GM18873 (cell line): ENCODE measurements at regions not wholly inside any gene's neighbourhood (a gene's known extent, or its start where the extent isn't known, plus 50 kb on each side); places are given as distances from the start of the nearest gene placed in this dataset.

Experiments used
- ATAC-seq: cut with Tn5 transposase; IDR thresholded peaks from one replicate; pipeline ENCODE4 v1.9.1; 2021; ENCODE audit warnings: mild to moderate bottlenecking, moderate library complexity, moderate number of reproducible peaks; ENCODE audit not compliant: unreplicated experiment, low FRiP score

DNA sequence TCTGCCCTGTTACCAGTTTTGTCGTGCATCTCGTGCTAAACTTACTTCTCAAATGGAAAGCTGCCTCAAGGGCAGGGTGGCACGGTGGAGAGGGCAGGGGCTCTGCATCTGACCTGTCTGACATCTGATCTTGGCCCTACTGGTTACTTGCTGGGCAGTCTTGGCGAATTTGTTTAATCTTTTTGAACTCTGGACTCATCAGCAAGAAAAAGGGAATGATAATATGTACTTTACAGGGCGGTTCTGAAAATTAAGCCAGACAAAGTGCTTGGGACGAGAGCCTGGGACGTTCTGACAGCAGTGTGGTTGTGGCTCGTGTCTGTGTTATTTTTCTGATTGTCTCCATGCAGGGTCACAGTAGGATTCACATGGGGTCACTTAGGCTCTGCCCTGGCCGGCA is 659.3 kb downstream of the VRK1 start:
- ATAC-seq, result no peak

DNA sequence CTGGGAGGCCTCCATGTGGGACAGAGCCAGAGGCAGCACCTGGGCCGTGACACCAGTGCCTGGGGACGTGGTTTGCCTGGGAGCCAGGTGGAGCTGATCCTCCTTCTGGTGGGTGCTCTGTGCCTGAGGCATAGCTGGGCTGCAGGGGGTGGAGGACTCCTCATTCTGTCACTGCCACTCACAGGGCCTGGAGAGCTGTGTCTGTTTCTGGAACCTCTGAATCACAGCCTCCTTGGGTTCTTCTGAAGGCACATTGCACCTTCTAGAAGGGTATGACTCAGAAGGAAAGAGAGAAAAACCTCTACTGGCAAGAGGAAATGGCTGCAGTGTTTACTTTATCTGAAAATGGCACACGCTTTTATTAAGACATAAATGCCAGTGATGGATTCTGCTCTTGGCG is 659.8 kb downstream of the VRK1 start:
- ATAC-seq, result no peak

DNA sequence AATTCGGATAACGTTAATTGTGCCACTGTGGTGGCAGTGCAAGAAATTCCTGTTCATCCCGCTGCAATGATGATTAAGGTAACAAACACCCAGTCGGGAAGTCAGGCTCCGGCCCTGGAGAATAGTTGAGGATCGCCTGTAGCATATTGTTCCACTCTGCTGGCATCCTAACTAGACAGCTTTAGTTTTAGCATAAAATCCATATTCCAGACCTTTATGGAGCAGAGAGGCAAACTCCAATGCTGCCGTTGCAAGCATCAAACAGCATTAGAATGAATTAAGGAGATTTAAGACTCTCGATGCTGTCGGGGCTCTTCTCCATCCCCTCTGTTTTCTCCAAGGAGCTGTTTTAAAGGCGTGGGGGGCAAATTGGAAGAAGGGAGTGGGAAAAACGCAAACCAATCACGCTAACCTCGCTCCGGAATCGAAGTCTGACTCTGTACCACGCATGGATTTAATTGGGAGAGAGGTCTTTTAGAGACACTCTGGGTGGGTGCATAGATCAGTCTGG is 660.4 kb downstream of the VRK1 start:
- no peak for ATAC-seq

DNA sequence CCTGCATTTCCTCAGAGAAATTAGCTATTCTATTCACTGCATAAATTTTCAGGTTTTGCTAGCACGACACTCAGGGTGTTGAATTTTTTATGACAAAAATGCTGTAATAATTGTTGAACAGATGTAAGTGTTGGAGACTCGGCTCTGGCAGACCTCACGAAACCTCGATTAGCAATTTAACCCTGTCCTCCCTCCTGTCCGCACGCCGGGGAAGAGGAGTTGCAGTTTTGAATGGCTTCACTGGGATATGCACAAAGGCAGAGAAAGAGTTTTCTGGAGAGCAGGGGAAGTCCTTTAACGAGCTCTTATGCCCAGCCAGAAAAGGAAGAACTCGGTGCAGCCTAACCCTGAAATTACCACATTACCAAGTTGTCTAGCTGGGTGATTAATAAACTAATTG is 661.1 kb downstream of the VRK1 start:
- ATAC-seq, result no peak

DNA sequence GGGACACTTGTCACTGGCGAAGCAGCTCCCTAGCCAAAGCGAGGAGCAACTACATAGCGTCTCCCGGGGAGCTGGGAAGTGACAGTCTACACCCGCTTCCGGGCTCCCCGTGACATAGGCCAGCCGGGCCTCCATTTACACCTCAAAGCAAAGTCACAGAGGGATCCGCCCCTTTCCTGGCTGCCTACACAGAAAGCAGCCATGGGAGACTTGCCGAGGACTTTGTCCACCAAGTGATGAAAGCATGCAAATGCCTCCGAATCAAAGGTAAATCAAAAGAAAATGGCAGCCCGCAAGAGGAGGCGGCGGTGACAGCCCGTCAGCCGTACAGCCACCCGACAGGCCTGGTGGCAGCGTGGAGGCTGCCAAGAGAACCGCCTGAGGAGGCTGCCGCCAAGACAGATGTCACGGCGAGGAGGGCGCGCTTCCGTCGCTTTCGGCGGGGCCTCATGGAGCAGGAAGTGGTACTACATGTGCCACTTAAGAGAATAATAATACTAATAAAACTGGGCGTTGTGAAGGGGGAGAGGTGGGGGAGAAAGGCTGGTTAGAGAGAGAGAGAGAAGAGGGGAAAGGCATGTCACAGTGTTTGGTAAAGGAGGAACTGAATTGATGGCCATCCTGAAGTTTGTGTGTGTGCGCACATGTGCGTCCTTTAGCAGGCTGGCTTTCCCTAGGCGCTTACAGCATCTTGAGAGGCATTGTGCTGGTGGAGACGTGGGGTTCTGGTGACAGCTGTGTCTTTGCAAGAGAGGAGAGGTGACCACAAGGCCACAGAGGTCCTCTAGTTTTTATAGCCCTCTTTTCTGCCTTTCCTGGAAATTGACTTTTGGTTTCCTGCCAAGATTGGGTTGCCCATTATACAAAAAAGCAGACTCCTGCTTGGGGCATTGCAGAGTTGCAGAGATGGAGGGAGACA is 661.7 kb downstream of the VRK1 start:
- ATAC-seq, result no peak

DNA sequence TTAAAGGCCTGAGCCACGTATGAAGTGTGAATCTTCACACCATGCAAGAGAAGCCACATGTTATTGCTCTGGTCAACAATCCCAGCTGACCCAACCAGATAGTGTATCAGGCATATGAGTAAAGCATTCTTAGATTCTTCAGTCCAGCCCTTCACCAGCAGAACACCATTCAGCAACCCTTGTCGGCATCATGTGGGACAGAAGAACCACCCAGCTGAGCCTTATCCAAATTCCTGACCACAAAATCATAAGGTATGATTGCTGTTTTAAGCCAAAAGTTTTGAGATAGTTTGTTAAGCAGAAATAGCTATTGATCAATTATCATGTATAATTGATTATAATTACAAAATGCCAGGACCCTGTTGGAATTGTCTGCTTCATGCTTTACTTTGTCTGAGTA is 664.9 kb downstream of the VRK1 start:
- no peak for ATAC-seq

DNA sequence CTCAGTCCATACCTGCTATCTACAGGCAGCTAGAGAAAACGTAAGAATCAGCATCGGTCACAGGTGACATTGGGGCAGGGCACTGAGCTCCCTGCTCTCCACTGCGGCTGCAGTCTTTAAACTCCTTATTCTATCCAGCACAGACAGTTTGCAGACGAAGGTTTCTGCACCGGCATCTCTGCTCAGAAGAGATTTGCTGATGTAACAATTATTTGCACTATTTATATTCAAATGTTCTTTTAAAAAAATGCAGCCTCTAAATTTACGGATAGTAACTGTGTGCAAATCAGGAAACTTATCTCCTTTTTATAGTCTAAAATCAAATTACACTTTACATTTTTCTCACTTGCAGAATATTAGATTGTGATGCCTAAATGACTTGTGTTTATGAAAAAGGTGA is 671.0 kb downstream of the VRK1 start:
- no peak for ATAC-seq

DNA sequence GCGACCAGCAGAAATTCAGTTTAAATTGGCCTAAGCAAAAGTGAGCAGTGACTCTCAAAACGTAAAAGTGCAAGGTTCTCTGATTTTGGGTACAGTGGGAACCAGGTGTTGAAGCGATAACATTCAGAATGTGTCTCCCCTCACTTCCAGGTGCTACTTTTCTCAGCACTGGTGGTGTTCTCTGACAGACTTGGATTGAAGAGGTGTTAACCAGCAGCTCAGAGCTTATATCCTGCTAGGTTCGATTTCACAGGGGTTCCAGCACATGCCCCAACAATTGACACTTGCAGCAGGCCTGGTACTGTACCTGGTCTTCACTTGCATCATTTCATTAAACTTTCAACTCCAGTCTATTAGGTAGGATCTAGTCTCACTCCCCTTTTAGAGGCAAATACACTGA is 680.2 kb downstream of the VRK1 start:
- ATAC-seq, result no peak

DNA sequence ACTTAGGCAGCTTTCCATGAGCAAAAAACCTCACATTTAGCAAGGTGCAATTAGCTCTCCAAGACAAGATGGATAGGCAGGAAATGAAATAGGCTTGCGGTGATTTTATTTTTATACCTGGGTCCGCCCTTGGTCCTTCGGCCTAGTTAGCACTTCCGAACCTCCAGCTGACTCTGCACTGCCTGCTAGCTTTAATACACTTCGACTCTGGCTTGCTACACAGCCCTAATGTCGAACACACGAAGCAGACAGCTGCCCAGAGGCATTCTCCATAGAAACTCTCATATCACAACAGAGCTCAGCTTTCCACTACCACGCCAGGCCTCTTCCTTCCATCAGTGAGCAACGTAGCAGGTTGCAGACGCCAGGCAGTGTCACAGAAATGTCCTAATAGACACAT is 688.0 kb downstream of the VRK1 start:
- ATAC-seq, result no peak

DNA sequence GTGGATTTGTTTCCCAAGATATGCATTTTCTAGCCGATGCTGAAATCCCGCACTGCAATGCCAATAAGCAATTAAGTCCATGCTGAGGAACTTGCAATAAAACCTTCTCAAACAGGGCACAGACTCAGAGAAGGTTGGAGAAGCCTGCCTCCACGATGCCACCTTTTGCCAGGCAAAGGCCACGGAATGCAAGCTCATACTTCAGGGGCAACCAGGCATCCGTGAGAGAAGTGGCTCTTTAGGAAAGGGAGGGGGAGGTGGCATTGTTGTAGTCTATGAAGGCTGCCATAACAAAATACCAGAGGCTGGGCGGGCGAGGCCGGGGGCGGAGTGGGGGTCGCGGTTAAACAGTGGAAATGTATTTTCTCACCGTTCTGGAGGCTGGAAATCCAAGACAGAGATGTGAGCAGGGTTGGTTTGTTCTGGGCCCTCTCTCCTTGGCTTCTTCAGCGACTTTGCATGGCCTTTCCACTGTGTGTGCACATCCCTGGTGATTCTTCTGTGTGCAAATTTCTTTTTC is 689.5 kb downstream of the VRK1 start:
- no peak for ATAC-seq

DNA sequence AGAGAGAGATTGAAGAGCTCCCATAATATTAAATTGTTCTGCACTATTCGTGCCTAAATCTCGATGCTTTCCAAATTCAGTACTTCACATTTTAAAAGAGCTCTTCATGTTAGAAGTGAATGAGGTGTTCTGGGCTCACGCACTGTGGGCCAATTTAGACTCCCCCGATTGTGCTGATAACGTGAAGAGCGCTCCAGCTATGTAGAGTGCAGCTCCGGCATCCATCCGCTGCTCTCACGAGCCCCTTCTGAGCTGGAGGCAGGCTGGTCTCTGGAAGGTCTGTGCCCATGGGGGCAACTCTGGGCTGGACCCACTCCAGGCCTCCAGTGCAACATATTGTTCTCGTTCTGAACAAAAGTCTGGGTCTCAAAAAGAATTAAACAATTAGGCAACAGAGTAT is 692.6 kb downstream of the VRK1 start:
- no peak for ATAC-seq

DNA sequence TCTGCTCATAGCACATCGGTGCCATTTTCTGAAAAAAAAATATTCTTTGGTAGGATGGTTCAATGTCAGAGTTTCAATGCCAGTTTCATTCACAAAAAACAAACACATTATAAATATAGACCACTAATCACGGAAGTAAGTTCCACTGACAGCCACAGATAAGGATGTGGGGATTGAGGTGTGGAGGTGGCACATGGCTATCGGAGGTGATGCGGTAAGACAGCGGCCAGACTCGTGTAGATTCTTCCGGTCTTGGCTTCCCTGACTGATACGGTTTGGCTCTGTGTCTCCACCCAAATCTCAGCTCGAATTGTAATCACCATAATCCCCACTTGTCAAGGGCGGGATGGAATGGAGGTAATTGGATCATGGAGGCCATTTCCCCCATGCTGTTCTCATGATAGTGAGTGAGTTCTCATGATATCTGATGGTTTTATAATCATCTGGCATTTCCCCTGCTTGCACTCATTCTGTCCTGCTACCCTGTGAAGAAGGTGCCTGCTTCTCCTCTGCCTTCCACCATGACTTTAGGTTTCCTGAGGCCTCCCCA is 693.4 kb downstream of the VRK1 start:
- ATAC-seq, result no peak

DNA sequence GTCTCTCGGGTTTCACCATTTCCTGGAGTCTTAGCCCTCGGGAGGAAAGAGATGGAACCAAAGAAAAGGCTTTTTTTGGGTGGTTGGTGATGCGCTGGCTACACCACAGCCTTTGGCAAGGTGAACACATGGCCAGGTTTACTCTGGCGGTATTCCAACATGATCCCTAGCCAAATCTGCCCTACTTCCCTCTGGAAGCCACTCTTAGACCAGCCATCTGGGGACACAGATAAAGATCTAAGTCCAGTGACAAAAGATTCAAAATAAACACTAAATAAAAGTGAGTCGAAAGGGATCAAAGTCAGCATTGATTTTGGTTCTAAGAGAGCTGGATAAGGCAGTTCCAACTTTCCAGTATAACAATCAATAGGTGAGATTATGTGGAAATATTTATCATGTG is 694.5 kb downstream of the VRK1 start:
- ATAC-seq, result no peak

DNA sequence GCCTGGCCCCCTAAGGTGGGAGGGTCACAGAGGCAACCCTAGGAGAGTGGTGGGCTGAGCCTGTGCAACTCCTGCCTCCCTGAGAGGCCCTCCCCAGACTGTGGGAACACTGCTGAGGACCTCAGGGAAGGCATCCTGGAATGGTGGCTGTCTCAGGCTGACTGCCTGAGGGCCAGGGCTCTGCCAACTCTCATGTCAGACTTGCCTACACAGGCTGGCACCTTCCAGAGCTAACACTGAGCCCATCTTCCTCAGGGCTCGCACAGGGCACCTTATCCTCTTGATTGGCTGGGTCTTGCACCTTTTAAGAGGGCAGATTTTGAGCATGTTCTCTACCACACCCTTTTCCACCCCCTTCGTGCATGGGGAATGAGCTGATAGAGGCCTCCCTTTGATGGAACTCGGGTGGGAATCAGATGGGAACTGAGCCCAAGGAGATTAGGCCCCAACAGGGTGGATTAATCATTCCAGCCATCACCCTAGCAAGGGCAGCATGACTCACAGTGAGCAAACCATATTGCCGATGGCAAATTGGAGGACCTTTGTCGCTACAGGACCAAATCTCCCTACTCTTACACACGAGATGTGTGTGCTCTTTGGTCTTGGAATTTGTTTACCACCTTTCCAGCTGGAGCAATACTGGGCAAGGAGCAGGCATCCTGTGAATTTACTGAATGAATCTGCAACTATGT is 702.8 kb downstream of the VRK1 start:
- no peak for ATAC-seq

DNA sequence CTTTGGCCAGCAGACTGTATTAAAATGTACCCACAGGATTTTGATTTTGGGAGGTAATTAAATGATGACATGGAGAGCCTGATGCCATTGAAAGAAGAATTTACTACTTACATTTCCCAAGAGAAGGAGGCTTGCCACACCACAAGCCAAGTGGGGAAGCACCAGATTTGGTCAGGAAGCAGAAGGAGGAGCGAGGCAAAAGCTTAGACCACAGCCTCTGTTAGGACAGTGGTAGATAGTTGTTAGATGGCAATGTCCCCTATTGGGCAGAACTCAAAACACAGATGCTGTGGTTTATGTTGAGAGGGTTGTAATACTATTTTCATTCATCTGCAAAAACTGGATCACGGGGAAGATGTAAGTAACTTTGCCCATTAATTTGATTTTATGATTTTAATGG is 709.4 kb downstream of the VRK1 start:
- no peak for ATAC-seq

DNA sequence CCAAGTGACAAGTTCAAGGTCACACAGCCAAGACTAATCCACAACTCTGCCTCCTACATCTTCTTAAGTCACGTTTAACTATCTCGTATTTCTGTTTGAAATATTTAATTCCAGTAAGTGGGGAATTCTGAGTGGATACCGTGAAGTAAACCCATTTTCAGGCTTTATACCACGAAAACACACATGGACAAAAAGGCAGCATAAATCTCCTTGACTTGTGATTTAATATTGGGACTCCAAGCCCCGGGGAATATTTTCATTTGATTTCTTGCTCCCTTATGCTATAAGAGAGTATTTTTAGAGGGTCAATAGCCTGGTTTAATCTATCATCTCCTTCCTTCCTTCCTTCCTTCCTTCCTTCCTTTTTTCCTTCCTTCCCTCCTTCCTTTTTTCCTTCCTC is 716.7 kb downstream of the VRK1 start:
- no peak for ATAC-seq

DNA sequence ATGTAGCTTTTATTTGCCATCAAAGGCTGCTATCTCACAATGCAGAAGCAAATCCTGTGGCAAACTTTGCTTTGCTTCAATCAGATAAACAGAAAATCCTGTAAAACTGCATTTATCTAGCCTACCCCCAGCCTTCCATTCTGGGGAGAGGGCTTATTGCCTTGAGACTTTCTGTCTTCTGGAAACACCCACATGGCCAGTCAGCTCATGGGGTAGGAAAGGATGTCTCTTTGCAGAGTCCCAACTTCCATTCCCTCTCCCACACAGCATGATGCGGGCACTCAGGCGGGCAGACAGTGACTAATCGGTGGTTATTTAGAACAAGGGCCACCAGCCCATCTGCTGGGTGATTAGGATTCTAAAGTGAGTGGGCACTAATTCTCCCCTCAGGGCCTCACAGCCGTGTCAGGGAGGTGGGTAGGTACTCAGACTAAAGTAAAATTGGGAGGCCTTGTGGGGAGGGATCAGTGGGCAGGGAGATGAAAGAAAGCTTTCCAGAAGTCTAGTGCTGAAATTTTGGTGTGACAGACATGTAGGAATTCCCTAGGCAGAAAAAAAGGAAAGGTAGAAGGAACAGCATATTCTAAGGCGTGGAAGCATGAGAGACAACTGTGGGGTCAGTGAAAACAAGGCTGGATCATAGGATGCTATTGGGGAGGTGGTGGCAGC is 720.5 kb downstream of the VRK1 start:
- ATAC-seq, result no peak

DNA sequence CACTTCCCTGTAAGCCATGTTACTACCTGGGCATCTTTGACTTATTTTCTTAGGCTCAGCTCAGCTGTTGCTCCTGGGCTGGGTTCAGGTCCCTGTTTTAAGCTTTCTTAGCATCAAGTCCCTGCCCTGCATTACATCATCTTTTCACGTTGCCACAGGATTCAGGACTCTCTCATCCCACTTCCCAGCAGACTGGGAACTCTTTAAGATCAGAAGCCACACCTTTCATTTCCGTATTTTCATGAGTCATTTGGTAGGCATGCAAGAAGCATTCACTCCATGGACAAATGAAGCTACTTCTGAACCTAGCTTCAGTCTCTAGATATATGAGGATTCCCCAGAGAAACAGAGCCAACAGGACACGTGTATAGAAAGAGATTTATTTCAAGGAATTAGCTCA is 726.8 kb downstream of the VRK1 start:
- no peak for ATAC-seq

DNA sequence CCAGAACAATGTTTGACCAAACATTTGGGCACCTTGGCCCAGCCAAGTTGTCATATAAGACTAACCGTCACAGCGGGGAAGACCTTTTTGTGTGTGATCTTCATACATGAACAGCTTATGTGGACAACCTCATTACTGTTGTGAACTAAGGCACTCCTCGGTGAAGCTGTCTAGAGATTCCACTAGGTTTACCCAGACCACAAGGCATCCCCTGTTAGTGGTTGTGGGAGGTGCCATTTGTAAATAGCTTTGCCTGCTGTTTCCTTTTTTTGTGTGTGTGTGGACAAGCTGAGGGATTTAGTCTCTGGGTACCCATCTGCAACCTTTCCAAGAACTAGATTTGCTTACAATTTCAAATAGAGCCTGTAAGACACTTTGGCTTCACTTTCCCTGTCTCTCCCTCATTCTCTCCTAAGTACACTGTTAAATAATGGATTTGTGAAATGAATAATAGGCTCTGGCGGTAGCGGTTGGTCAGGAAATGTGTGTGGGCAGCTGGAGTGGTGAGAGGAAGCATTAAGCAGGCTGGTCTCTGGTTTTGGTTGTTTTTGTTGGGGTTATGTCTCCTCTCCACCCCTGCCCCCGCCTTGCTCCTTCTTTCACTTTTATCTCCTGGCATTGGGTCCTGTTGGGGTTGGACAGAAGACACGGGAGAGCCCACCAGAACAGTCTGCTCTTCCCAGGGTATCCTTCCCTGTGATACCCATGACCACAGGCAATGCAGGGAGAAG is 727.6 kb downstream of the VRK1 start:
- ATAC-seq, result no peak

DNA sequence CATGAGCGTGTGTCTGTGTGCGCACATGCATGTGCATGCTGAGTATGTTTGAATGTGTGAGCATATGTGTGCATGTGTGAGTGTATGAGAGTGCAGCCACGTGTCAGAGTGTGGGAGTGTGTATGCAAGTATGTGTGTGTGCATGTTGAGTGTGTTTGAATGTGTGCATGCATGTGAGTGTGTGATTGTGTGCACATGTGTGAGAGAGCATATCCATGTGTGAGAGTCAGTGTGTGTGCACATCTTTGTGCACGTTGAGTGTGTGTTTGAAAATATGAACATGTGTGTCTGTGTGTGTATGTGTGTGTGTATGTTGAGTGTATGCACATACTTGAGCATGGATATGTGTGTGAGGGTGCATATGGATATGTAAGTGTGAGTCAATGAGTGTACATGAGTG is 730.8 kb downstream of the VRK1 start:
- ATAC-seq, result no peak
